Fibroblast of pulmonary artery (primary cell): ENCODE measurements at regions not wholly inside any gene's neighbourhood (a gene's known extent, or its start where the extent isn't known, plus 50 kb on each side); places are given as distances from the start of the nearest gene placed in this dataset.
A peak's percentile ranks its signal among the peaks of the same experiment; 100 is the strongest.

ENCODE experiments used
- DNase-seq: peaks from one replicate; pipeline ENCODE4 v3.0.0-alpha.2; 2010; ENCODE audit warnings: low read depth
- H3K4me3 ChIP-seq: replicated peaks from 2 replicates; pipeline ENCODE4 v1.5.1; 2011; ENCODE audit warnings: low read depth, mild to moderate bottlenecking, control low read depth, low read length, moderate library complexity
- CTCF ChIP-seq: IDR thresholded peaks from 2 replicates; pipeline ENCODE4 v1.5.1; 2011; ENCODE audit warnings: mild to moderate bottlenecking, control low read depth, low read length, inconsistent platforms; ENCODE audit errors: missing control alignments

GRCh38 chr4:53780736-53781400 lies 189.6 kb upstream of the LNX1 start:
- no peak overlapping the region for H3K4me3 ChIP-seq
- TF ChIP-seq CTCF, result no peak
- DNase-seq, result no peak

GRCh38 chr4:53779025-53779424 lies 187.7 kb upstream of the LNX1 start:
- peak; percentile 88 for DNase-seq
- TF ChIP-seq CTCF, result no peak
- no peak overlapping the region for H3K4me3 ChIP-seq

GRCh38 chr4:53778155-53778554 lies 186.9 kb upstream of the LNX1 start:
- no peak overlapping the region for H3K4me3 ChIP-seq
- TF ChIP-seq CTCF, result no peak
- no peak for DNase-seq

GRCh38 chr4:53777244-53777984 lies 186.1 kb upstream of the LNX1 start:
- no peak for TF ChIP-seq CTCF
- H3K4me3 ChIP-seq, result no peak overlapping the region
- peak; percentile 89 for DNase-seq

- DNase-seq, result no peak
- no peak for TF ChIP-seq CTCF
- no peak overlapping the region for H3K4me3 ChIP-seq
These were observed 184.9 kb upstream of the LNX1 start for GRCh38 chr4:53776141-53776540.

GRCh38 chr4:53775381-53775780 lies 184.1 kb upstream of the LNX1 start:
- no peak for TF ChIP-seq CTCF
- no peak for DNase-seq
- H3K4me3 ChIP-seq, result no peak overlapping the region
